ENCODE measurements at regions not wholly inside any gene's neighbourhood (a gene's known extent, or its start where the extent isn't known, plus 50 kb on each side); places are given as distances from the start of the nearest gene placed in this dataset.
A peak's percentile ranks its signal among the peaks of the same experiment; 100 is the strongest.

DNA sequence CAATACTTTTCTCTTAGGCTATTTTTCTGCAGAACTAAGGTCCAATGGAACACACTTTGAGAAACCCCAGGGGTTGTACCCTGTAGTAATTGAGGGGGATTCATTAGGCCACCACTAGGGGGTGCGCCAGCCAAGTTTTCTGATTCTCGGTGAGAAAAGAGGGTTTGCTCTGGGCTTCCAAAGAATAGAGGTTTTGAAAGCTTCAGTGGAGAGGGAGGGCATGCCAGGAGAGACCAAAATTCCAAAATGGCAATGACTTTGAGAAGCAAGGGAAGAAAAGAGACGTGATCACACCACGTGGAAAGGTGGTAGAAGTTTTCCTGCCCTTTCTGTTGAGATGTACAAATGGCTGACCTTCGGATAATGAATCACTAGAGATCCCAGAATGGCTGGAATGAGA, 323.3 kb downstream of the RPS6KC1 start:
- Histone ChIP-seq H3K4me3 (ENCODE audit: control insufficient read depth in 1 of 7, extremely low read depth in 1 of 7, insufficient read depth in 4 of 7, low read depth in 2 of 7, low read length in 6 of 7) (no peak overlapping the region), H3K4me1 (ENCODE audit: control extremely low read depth in 1 of 4, control insufficient read depth in 4 of 4, insufficient read depth in 4 of 4, low read length in 3 of 4) (no peaks in the 10 kb centered on the region), H3K27ac (ENCODE audit: insufficient read depth in 1 of 2, low read depth in 1 of 2, low read length in 2 of 2, poor library complexity in 1 of 2, severe bottlenecking in 2 of 2) (no peak overlapping the region), H3K9me3 (ENCODE audit: control extremely low read depth in 1 of 5, control insufficient read depth in 4 of 5, insufficient read depth in 2 of 5, low read depth in 1 of 5, low read length in 4 of 5) (no peaks in the 10 kb centered on the region), H3K27me3 (replicated peaks in 2 of 5; ENCODE audit: control insufficient read depth in 4 of 5, insufficient read depth in 5 of 5, low read length in 4 of 5) (peaks cover 0 to 5% (median 0%) of the 10 kb centered on the region in 5 experiments), H3K36me3 (ENCODE audit: control insufficient read depth in 4 of 4, insufficient read depth in 4 of 4, low read length in 3 of 4) (no peaks in the 10 kb centered on the region)
- WGBS (ENCODE audit: insufficient coverage) = 27% methylated on average over 4 of the region's 5 CpGs
- peak; percentile 28 to 66 (median 53) for DNase-seq
- ChIA-PET CTCF (interaction anchor here (3.0 kb wide), 1 partner anchor 748 kb away, joined by 11 read pairs; no protein-coding TSS in a partner anchor), POLR2A (no interaction called here)

DNA sequence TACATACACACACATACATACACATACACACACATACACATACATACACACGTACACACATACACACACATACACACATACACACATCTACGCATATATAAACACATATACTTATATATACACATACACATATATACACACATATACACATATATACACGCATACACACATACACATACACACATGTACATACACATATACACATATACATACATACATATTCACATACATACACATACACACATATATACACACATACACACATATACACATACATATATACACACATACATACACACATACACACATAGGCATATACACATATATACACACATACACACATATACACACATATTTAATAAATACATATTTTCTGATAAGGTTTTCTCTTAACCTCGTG, 324.0 kb downstream of the RPS6KC1 start:
- H3K4me1 ChIP-seq (ENCODE audit: control extremely low read depth in 1 of 4, control insufficient read depth in 4 of 4, insufficient read depth in 4 of 4, low read length in 3 of 4) = no peaks in the 10 kb centered on the region
- 98% methylated on average over 4 of the region's 4 CpGs for WGBS (ENCODE audit: insufficient coverage)
- no peak overlapping the region for H3K27ac ChIP-seq (ENCODE audit: insufficient read depth in 1 of 2, low read depth in 1 of 2, low read length in 2 of 2, poor library complexity in 1 of 2, severe bottlenecking in 2 of 2)
- H3K4me3 ChIP-seq (ENCODE audit: control insufficient read depth in 1 of 7, extremely low read depth in 1 of 7, insufficient read depth in 4 of 7, low read depth in 2 of 7, low read length in 6 of 7) = no peak overlapping the region
- H3K27me3 ChIP-seq (replicated peaks in 2 of 5; ENCODE audit: control insufficient read depth in 4 of 5, insufficient read depth in 5 of 5, low read length in 4 of 5) = peaks cover 0 to 5% (median 0%) of the 10 kb centered on the region in 5 experiments
- CTCF ChIA-PET = no interaction called here
- no peaks in the 10 kb centered on the region for H3K9me3 ChIP-seq (ENCODE audit: control extremely low read depth in 1 of 5, control insufficient read depth in 4 of 5, insufficient read depth in 2 of 5, low read depth in 1 of 5, low read length in 4 of 5)
- no peak for DNase-seq
- no peaks in the 10 kb centered on the region for H3K36me3 ChIP-seq (ENCODE audit: control insufficient read depth in 4 of 4, insufficient read depth in 4 of 4, low read length in 3 of 4)
- POLR2A ChIA-PET = no interaction called here

DNA sequence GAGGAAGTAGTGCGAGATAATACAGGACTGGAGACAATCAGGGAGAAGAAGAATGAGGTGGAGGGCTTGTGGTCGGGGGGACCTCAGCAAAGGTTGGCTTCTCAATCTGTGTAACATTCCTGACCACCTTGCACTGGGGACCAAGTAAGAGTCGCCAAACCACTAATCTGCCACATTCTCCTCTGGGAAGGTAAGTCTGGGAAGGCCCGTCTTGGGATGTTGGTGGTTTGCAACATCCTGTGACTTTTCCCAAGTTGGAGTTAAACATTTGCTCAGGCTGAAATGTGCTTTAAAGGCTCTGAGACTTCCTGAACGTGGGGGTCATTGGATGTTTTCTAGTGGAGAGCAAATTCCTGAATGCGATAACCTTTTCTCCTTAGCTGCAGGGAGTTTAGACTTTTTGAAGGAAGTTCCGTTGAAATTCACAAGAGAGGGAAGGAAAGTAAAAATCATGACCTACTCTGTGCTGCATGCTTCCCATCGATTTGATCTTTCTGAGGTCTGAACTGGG, 325.9 kb downstream of the RPS6KC1 start:
- Histone ChIP-seq H3K9me3 (ENCODE audit: control extremely low read depth in 1 of 5, control insufficient read depth in 4 of 5, insufficient read depth in 2 of 5, low read depth in 1 of 5, low read length in 4 of 5) (no peaks in the 10 kb centered on the region), H3K4me3 (ENCODE audit: control insufficient read depth in 1 of 7, extremely low read depth in 1 of 7, insufficient read depth in 4 of 7, low read depth in 2 of 7, low read length in 6 of 7) (no peak overlapping the region), H3K4me1 (ENCODE audit: control extremely low read depth in 1 of 4, control insufficient read depth in 4 of 4, insufficient read depth in 4 of 4, low read length in 3 of 4) (no peaks in the 10 kb centered on the region), H3K27me3 (replicated peaks in 2 of 5; ENCODE audit: control insufficient read depth in 4 of 5, insufficient read depth in 5 of 5, low read length in 4 of 5) (peaks cover 0 to 5% (median 0%) of the 10 kb centered on the region in 5 experiments), H3K36me3 (ENCODE audit: control insufficient read depth in 4 of 4, insufficient read depth in 4 of 4, low read length in 3 of 4) (no peaks in the 10 kb centered on the region), H3K27ac (ENCODE audit: insufficient read depth in 1 of 2, low read depth in 1 of 2, low read length in 2 of 2, poor library complexity in 1 of 2, severe bottlenecking in 2 of 2) (no peak overlapping the region)
- CTCF ChIA-PET = no interaction called here
- DNase-seq = no peak
- 54% methylated on average over 7 of the region's 8 CpGs for whole genome bisulfite sequencing (ENCODE audit: insufficient coverage)
- POLR2A ChIA-PET = no interaction called here

DNA sequence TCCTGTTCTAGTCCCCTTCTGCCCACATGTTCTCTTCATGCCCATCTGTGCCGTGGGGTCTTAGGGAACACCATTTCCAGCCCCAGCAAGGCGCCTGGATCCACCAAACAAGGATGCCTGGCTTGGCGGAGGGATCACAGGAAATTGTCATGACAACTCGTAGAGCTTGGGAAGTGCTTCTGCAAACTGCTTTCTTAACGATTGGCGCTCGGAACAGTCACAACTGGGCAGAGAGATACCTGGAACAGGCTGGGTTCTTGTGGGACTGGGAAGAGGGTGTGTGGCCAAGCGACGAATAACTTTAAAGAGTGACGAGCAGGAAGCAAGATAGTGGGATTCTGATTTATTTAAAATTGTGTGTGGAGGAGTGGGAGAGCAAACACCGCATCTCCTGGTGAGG, 329.8 kb downstream of the RPS6KC1 start:
- H3K27ac ChIP-seq (ENCODE audit: insufficient read depth in 1 of 2, low read depth in 1 of 2, low read length in 2 of 2, poor library complexity in 1 of 2, severe bottlenecking in 2 of 2) = no peak overlapping the region
- H3K4me3 ChIP-seq (ENCODE audit: control insufficient read depth in 1 of 7, extremely low read depth in 1 of 7, insufficient read depth in 4 of 7, low read depth in 2 of 7, low read length in 6 of 7) = no peak overlapping the region
- DNase-seq = no peak
- ChIA-PET POLR2A (no interaction called here), CTCF (interaction anchor here (0.6 kb wide), 1 partner anchor 676 kb away, joined by 3 read pairs; no protein-coding TSS in a partner anchor)
- peaks cover 0 to 5% (median 0%) of the 10 kb centered on the region in 5 experiments for H3K9me3 ChIP-seq (ENCODE audit: control extremely low read depth in 1 of 5, control insufficient read depth in 4 of 5, insufficient read depth in 2 of 5, low read depth in 1 of 5, low read length in 4 of 5)
- no peaks in the 10 kb centered on the region for H3K36me3 ChIP-seq (ENCODE audit: control insufficient read depth in 4 of 4, insufficient read depth in 4 of 4, low read length in 3 of 4)
- WGBS (ENCODE audit: insufficient coverage) = 86% methylated on average over 9 of the region's 11 CpGs
- peaks cover 0 to 5% (median 0%) of the 10 kb centered on the region in 5 experiments for H3K27me3 ChIP-seq (replicated peaks in 2 of 5; ENCODE audit: control insufficient read depth in 4 of 5, insufficient read depth in 5 of 5, low read length in 4 of 5)
- H3K4me1 ChIP-seq (ENCODE audit: control extremely low read depth in 1 of 4, control insufficient read depth in 4 of 4, insufficient read depth in 4 of 4, low read length in 3 of 4) = no peaks in the 10 kb centered on the region

DNA sequence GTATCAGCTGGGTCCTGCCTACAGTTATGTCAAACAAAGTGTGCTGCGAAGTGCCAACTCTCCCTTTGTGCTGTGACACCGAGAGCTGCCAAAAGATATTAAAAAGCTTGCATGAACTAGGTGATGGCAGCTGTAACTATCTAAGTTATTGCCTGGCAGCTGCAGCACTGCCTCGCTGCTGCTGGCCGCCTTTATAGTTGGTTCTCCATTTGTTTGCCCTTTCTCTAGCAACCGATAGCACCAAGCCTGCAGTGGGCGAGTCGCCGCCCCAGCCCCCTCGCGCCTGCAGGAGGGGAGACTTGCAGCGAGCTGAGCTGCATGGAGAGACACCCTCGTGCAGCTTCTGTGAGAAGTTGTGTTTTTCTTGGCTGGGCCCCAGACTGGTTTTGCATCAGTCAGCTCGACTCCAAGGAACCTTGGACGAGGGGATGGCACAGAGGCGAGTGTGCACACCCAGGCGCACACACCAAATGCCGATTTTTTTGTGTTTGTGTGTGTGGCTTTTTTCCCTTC, 330.6 kb downstream of the RPS6KC1 start:
- H3K9me3 ChIP-seq (ENCODE audit: control extremely low read depth in 1 of 5, control insufficient read depth in 4 of 5, insufficient read depth in 2 of 5, low read depth in 1 of 5, low read length in 4 of 5) = peaks cover 0 to 5% (median 0%) of the 10 kb centered on the region in 5 experiments
- no peaks in the 10 kb centered on the region for H3K4me1 ChIP-seq (ENCODE audit: control extremely low read depth in 1 of 4, control insufficient read depth in 4 of 4, insufficient read depth in 4 of 4, low read length in 3 of 4)
- H3K27me3 ChIP-seq (replicated peaks in 2 of 5; ENCODE audit: control insufficient read depth in 4 of 5, insufficient read depth in 5 of 5, low read length in 4 of 5) = peaks cover 0 to 4% (median 0%) of the 10 kb centered on the region in 5 experiments
- H3K27ac ChIP-seq (ENCODE audit: insufficient read depth in 1 of 2, low read depth in 1 of 2, low read length in 2 of 2, poor library complexity in 1 of 2, severe bottlenecking in 2 of 2) = no peak overlapping the region
- no peaks in the 10 kb centered on the region for H3K36me3 ChIP-seq (ENCODE audit: control insufficient read depth in 4 of 4, insufficient read depth in 4 of 4, low read length in 3 of 4)
- DNase-seq = no peak
- CTCF ChIA-PET = no interaction called here
- H3K4me3 ChIP-seq (ENCODE audit: control insufficient read depth in 1 of 7, extremely low read depth in 1 of 7, insufficient read depth in 4 of 7, low read depth in 2 of 7, low read length in 6 of 7) = no peak overlapping the region
- 71% methylated on average over 7 of the region's 17 CpGs for WGBS (ENCODE audit: insufficient coverage)
- POLR2A ChIA-PET = no interaction called here

DNA sequence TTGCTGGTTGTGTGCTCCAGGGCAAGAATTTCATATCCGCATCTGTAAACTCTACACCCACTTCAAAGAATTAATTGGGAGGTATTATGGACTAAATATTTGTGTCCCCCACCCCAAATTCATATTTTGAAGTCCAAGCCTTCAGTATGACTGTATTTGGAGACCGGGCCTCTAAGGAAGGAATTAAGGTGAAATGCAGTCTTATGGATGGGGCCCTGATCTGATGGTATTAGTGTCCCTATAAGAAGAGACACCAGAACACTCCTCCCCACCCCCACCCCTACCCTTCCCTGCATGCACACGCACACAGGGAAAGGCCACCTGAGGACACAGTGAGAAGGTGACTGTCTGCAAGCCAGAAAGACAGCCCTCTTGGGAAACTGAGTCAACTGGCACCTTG, 332.4 kb downstream of the RPS6KC1 start:
- POLR2A ChIA-PET = no interaction called here
- peaks cover 0 to 5% (median 0%) of the 10 kb centered on the region in 5 experiments for H3K9me3 ChIP-seq (ENCODE audit: control extremely low read depth in 1 of 5, control insufficient read depth in 4 of 5, insufficient read depth in 2 of 5, low read depth in 1 of 5, low read length in 4 of 5)
- CTCF ChIA-PET = no interaction called here
- no peak overlapping the region for H3K27ac ChIP-seq (ENCODE audit: insufficient read depth in 1 of 2, low read depth in 1 of 2, low read length in 2 of 2, poor library complexity in 1 of 2, severe bottlenecking in 2 of 2)
- H3K4me3 ChIP-seq (ENCODE audit: control insufficient read depth in 1 of 7, extremely low read depth in 1 of 7, insufficient read depth in 4 of 7, low read depth in 2 of 7, low read length in 6 of 7) = no peak overlapping the region
- H3K36me3 ChIP-seq (ENCODE audit: control insufficient read depth in 4 of 4, insufficient read depth in 4 of 4, low read length in 3 of 4) = no peaks in the 10 kb centered on the region
- H3K27me3 ChIP-seq (replicated peaks in 2 of 5; ENCODE audit: control insufficient read depth in 4 of 5, insufficient read depth in 5 of 5, low read length in 4 of 5) = peaks cover 0 to 4% (median 0%) of the 10 kb centered on the region in 5 experiments
- DNase-seq = no peak
- no peaks in the 10 kb centered on the region for H3K4me1 ChIP-seq (ENCODE audit: control extremely low read depth in 1 of 4, control insufficient read depth in 4 of 4, insufficient read depth in 4 of 4, low read length in 3 of 4)
- no CpG with 5 or more reads among the region's 3 CpGs for WGBS (ENCODE audit: insufficient coverage)

DNA sequence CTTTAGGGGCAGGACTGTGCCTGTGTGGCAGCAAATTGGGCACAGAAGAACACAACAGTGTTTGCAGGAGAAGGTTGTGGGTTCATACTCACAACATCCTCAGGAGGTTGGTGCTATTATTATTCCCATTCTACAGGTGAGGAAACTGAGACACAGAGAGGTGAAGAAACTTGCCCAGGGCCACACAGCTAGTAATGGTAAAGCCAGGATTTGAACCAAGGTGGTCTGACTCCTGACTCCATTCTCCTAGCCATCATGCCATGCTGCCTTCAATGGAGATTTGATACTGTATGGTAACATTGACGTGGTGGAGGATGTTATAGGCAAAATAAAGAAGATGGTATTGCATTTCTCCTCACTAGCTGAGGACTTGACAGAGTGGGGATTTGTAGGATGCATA, 334.2 kb downstream of the RPS6KC1 start:
- no peak overlapping the region for H3K27ac ChIP-seq (ENCODE audit: insufficient read depth in 1 of 2, low read depth in 1 of 2, low read length in 2 of 2, poor library complexity in 1 of 2, severe bottlenecking in 2 of 2)
- ChIA-PET POLR2A (no interaction called here), CTCF (no interaction called here)
- no peak overlapping the region for H3K4me3 ChIP-seq (ENCODE audit: control insufficient read depth in 1 of 7, extremely low read depth in 1 of 7, insufficient read depth in 4 of 7, low read depth in 2 of 7, low read length in 6 of 7)
- no peaks in the 10 kb centered on the region for H3K4me1 ChIP-seq (ENCODE audit: control extremely low read depth in 1 of 4, control insufficient read depth in 4 of 4, insufficient read depth in 4 of 4, low read length in 3 of 4)
- no peak for DNase-seq
- H3K36me3 ChIP-seq (ENCODE audit: control insufficient read depth in 4 of 4, insufficient read depth in 4 of 4, low read length in 3 of 4) = no peaks in the 10 kb centered on the region
- peaks cover 0 to 5% (median 0%) of the 10 kb centered on the region in 5 experiments for H3K9me3 ChIP-seq (ENCODE audit: control extremely low read depth in 1 of 5, control insufficient read depth in 4 of 5, insufficient read depth in 2 of 5, low read depth in 1 of 5, low read length in 4 of 5)
- H3K27me3 ChIP-seq (replicated peaks in 2 of 5; ENCODE audit: control insufficient read depth in 4 of 5, insufficient read depth in 5 of 5, low read length in 4 of 5) = peaks cover 0 to 4% (median 0%) of the 10 kb centered on the region in 5 experiments
- 79% methylated on average over 1 of the region's 1 CpG for WGBS (ENCODE audit: insufficient coverage)

Measured in common myeloid progenitor, CD34-positive (primary cell).